Loucy (cell line): ENCODE measurements at regions not wholly inside any gene's neighbourhood (a gene's known extent, or its start where the extent isn't known, plus 50 kb on each side); places are given as distances from the start of the nearest gene placed in this dataset.

Experiments used
- H2AFZ ChIP-seq: fragments of 200-600 bp; sonication (generic); 2 replicates; pipeline ENCODE4 v1.6.0; 2016; ENCODE audit warnings: antibody characterized with exemption, mild to moderate bottlenecking, low read length, moderate library complexity
- H3F3A ChIP-seq: fragments of 200-600 bp; 2 replicates; pipeline ENCODE4 v1.6.0; 2016; ENCODE audit warnings: antibody characterized with exemption, low read depth, mild to moderate bottlenecking
- H3K27me3 ChIP-seq: fragments of 200-600 bp; sonication (generic); 2 replicates; pipeline ENCODE4 v1.6.1; 2014; ENCODE audit warnings: low read length, mild to moderate bottlenecking; ENCODE audit not compliant: insufficient read depth, poor library complexity, severe bottlenecking
- H3K36me3 ChIP-seq: fragments of 200-600 bp; sonication (generic); 2 replicates; pipeline ENCODE4 v1.6.1; 2016; ENCODE audit warnings: low read length; ENCODE audit not compliant: insufficient read depth
- H3K4me1 ChIP-seq: fragments of 200-600 bp; sonication (generic); 2 replicates; pipeline ENCODE4 v1.5.1; 2014; ENCODE audit warnings: low read length, mild to moderate bottlenecking; ENCODE audit not compliant: insufficient read depth, poor library complexity, severe bottlenecking
- H3K4me2 ChIP-seq: fragments of 200-600 bp; sonication (generic); 2 replicates; pipeline ENCODE4 v1.6.0; 2014; ENCODE audit warnings: antibody characterized with exemption, low read length, low read depth, mild to moderate bottlenecking; ENCODE audit not compliant: poor library complexity, severe bottlenecking
- H3K4me3 ChIP-seq: fragments of 200-600 bp; sonication (generic); 2 replicates; pipeline ENCODE4 v1.5.1; 2014; ENCODE audit warnings: low read length, mild to moderate bottlenecking, mixed read lengths; ENCODE audit not compliant: poor library complexity, severe bottlenecking
- H3K79me2 ChIP-seq: fragments of 200-600 bp; sonication (generic); 2 replicates; pipeline ENCODE4 v1.6.1; 2014; ENCODE audit warnings: low read length; ENCODE audit not compliant: insufficient read depth
- H3K9ac ChIP-seq: fragments of 200-600 bp; sonication (generic); 2 replicates; pipeline ENCODE4 v1.6.0; 2014; ENCODE audit warnings: mild to moderate bottlenecking, low read depth, low read length, moderate library complexity; ENCODE audit not compliant: poor library complexity, severe bottlenecking
- H3K9me2 ChIP-seq: fragments of 200-600 bp; sonication (generic); replicated peaks from 2 replicates; pipeline ENCODE4 v1.6.1; 2016; ENCODE audit warnings: low read depth, low read length, mixed read lengths
- H3K9me3 ChIP-seq: fragments of 200-600 bp; sonication (generic); 2 replicates; pipeline ENCODE4 v1.6.1; 2014; ENCODE audit warnings: mild to moderate bottlenecking, antibody characterized with exemption, low read length, low read depth; ENCODE audit not compliant: insufficient read depth
- H4K20me1 ChIP-seq: fragments of 200-600 bp; sonication (generic); 2 replicates; pipeline ENCODE4 v1.6.0; 2014; ENCODE audit warnings: antibody characterized with exemption, low read length, mild to moderate bottlenecking; ENCODE audit not compliant: insufficient read depth, poor library complexity, severe bottlenecking
- CTCF ChIP-seq: fragments of 200-600 bp; sonication (generic); conservative IDR thresholded peaks from 2 replicates; pipeline ENCODE4 v1.5.1; 2014; ENCODE audit warnings: mild to moderate bottlenecking, antibody characterized with exemption, low read length
- EZH2phosphoT487 ChIP-seq: fragments of 200-600 bp; IDR thresholded peaks from 2 replicates; pipeline ENCODE4 v1.6.1; 2018; ENCODE audit warnings: antibody characterized with exemption, mild to moderate bottlenecking, moderate library complexity, borderline replicate concordance

- Histone ChIP-seq H3K9me3 (no peaks in the 10 kb centered on the region), H3K4me3 (no peak overlapping the region), H3K9ac (no peak overlapping the region), H3K4me1 (no peaks in the 10 kb centered on the region), H3K27me3 (no peaks in the 10 kb centered on the region), H3K79me2 (no peaks in the 10 kb centered on the region), H3F3A (no peaks in the 10 kb centered on the region), H3K4me2 (no peak overlapping the region), H4K20me1 (no peaks in the 10 kb centered on the region), H2AFZ (no peak overlapping the region), H3K9me2 (no peaks in the 10 kb centered on the region), H3K36me3 (no peaks in the 10 kb centered on the region)
- TF ChIP-seq EZH2phosphoT487 = no peak
- no peak for TF ChIP-seq CTCF
These were observed 79.5 kb upstream of the MIS18BP1 start for GRCh38 chr14:45332360-45332988.

- Histone ChIP-seq H3F3A (no peaks in the 10 kb centered on the region), H3K79me2 (no peaks in the 10 kb centered on the region), H3K4me1 (no peaks in the 10 kb centered on the region), H3K9me3 (peaks cover 3% of the 10 kb centered on the region; the same call in 1 of the 2 replicates), H3K9me2 (no peaks in the 10 kb centered on the region), H3K27me3 (no peaks in the 10 kb centered on the region), H4K20me1 (no peaks in the 10 kb centered on the region), H3K9ac (no peak overlapping the region), H2AFZ (no peak overlapping the region), H3K4me2 (no peak overlapping the region), H3K36me3 (no peaks in the 10 kb centered on the region), H3K4me3 (no peak overlapping the region)
- no peak for TF ChIP-seq EZH2phosphoT487
- TF ChIP-seq CTCF = no peak
These were observed 55.9 kb upstream of the MIS18BP1 start for GRCh38 chr14:45308745-45309397.
